H1 (cell line): ENCODE measurements at regions not wholly inside any gene's neighbourhood (a gene's known extent, or its start where the extent isn't known, plus 50 kb on each side); places are given as distances from the start of the nearest gene placed in this dataset.

Experiments used
- CTCF ChIA-PET: fragments of 300-600 bp; sonication (Branson Sonifier 250); formaldehyde crosslinking; loops from one replicate; lab custom pipeline; 2021; ENCODE audit not compliant: partially characterized antibody; lab: Charles Lee
- POLR2A ChIA-PET: fragments of 300-600 bp; sonication (Branson Sonifier 250); formaldehyde crosslinking; loops from one replicate; lab custom pipeline; 2021; ENCODE audit warnings: inconsistent platforms; ENCODE audit not compliant: partially characterized antibody; lab: Charles Lee
- DNase-seq, 2 experiments: peaks; one replicate each; pipeline versions ENCODE4 v3.0.0 to v3.0.0-alpha.2; 2010 to 2022; ENCODE audit warnings: low spot score in 2 of 2, low read depth in 1 of 2, mixed read lengths in 1 of 2
- FAIRE-seq: peaks from 2 replicates; lab custom pipeline; 2011; peaks lifted over from hg19 to GRCh38; lab: Jason Lieb, UNC
- H2AFZ ChIP-seq: 2 replicates; pipeline ENCODE4 v1.8.1; 2012; ENCODE audit warnings: low read length, inconsistent platforms
- H2AK5ac ChIP-seq: 2 replicates; pipeline ENCODE4 v1.6.1; 2013; ENCODE audit warnings: low read depth, low read length
- H2BK120ac ChIP-seq: replicated peaks from 2 replicates; pipeline ENCODE3; 2013; ENCODE audit warnings: low read depth, low read length, inconsistent platforms
- H2BK12ac ChIP-seq: 2 replicates; pipeline ENCODE4 v1.6.1; 2013; ENCODE audit warnings: low read depth, low read length
- H2BK15ac ChIP-seq: 2 replicates; pipeline ENCODE4 v1.6.1; 2013; ENCODE audit warnings: low read length
- H2BK20ac ChIP-seq: 2 replicates; pipeline ENCODE4 v1.6.1; 2013; ENCODE audit warnings: low read length
- H2BK5ac ChIP-seq: 2 replicates; pipeline ENCODE4 v1.6.1; 2013; ENCODE audit warnings: low read depth, low read length
- H3K14ac ChIP-seq: 2 replicates; pipeline ENCODE4 v1.6.1; 2013; ENCODE audit warnings: inconsistent platforms; ENCODE audit not compliant: insufficient read length
- H3K18ac ChIP-seq: 2 replicates; pipeline ENCODE4 v1.6.1; 2013; ENCODE audit warnings: low read length; ENCODE audit errors: extremely low read depth
- H3K23ac ChIP-seq: 2 replicates; pipeline ENCODE4 v1.6.1; 2013; ENCODE audit warnings: inconsistent platforms; ENCODE audit not compliant: insufficient read length
- H3K23me2 ChIP-seq: 2 replicates; pipeline ENCODE4 v1.6.1; 2013; ENCODE audit warnings: low read depth, low read length
- H3K27ac ChIP-seq: 2 replicates; pipeline ENCODE4 v1.6.1; 2011; ENCODE audit warnings: low read depth, low read length, inconsistent platforms
- H3K27me3 ChIP-seq, 4 experiments: replicated peaks in 1 of 4; 1 replicate in 1 of 4; 2 replicates in 3 of 4; pipeline versions ENCODE4 v1.6.1 to v1.8.1; 2011 to 2013; ENCODE audit warnings: low read length in 3 of 4, mild to moderate bottlenecking in 3 of 4, inconsistent platforms in 2 of 4, mixed read lengths in 2 of 4, moderate library complexity in 1 of 4; ENCODE audit not compliant: control insufficient read depth in 3 of 4, insufficient read depth in 3 of 4; ENCODE audit errors: extremely low read depth in 1 of 4
- H3K36me3 ChIP-seq, 4 experiments: 2 replicates each; pipeline versions ENCODE4 v1.6.1 to v1.8.1; 2011 to 2013; ENCODE audit warnings: mild to moderate bottlenecking in 4 of 4, low read length in 3 of 4, moderate library complexity in 2 of 4, control low read depth in 1 of 4, inconsistent platforms in 1 of 4; ENCODE audit not compliant: insufficient read depth in 4 of 4, control insufficient read depth in 2 of 4
- H3K4ac ChIP-seq: replicated peaks from 2 replicates; pipeline ENCODE3; 2013; ENCODE audit warnings: low read length, low read depth, mixed read lengths, inconsistent platforms; ENCODE audit not compliant: insufficient read length
- H3K4me1 ChIP-seq, 4 experiments: replicated peaks in 1 of 4; 1 replicate in 1 of 4; 2 replicates in 3 of 4; pipeline versions ENCODE4 v1.6.1 to v1.8.1; 2011 to 2013; ENCODE audit warnings: low read length in 3 of 4, inconsistent platforms in 2 of 4, mixed read lengths in 1 of 4; ENCODE audit not compliant: insufficient read depth in 4 of 4, control insufficient read depth in 3 of 4
- H3K4me2 ChIP-seq, 2 experiments: 2 replicates each; pipeline versions ENCODE4 v1.6.1 to v1.8.1; 2011 to 2013; ENCODE audit warnings: low read depth in 2 of 2, low read length in 2 of 2, control low read depth in 1 of 2, inconsistent platforms in 1 of 2, mild to moderate bottlenecking in 1 of 2; ENCODE audit not compliant: insufficient read depth in 1 of 2
- H3K4me3 ChIP-seq, 4 experiments: fragments of 200-600, 300-600 bp in 1 of 4; sonication (generic), shearing (Covaris generic), sonication (Bioruptor Twin) in 1 of 4; 2 replicates each; pipeline versions ENCODE4 v1.5.1 to v1.8.1; 2011 to 2016; ENCODE audit warnings: low read length in 4 of 4, low read depth in 3 of 4, control low read depth in 2 of 4, inconsistent platforms in 2 of 4, mild to moderate bottlenecking in 2 of 4, mixed read lengths in 1 of 4, moderate library complexity in 1 of 4; ENCODE audit not compliant: insufficient read depth in 2 of 4; ENCODE audit errors: extremely low read depth in 1 of 4
- H3K56ac ChIP-seq: replicated peaks from 2 replicates; pipeline ENCODE3; 2013; ENCODE audit warnings: low read depth, mild to moderate bottlenecking, mixed read lengths, low read length, inconsistent platforms; ENCODE audit not compliant: insufficient read length
- H3K79me1 ChIP-seq: 2 replicates; pipeline ENCODE4 v1.6.1; 2013; ENCODE audit warnings: low read depth, low read length, control low read depth
- H3K79me2 ChIP-seq, 2 experiments: 2 replicates each; pipeline versions ENCODE4 v1.6.1 to v1.8.1; 2012 to 2013; ENCODE audit warnings: low read length in 2 of 2, mild to moderate bottlenecking in 2 of 2, inconsistent platforms in 1 of 2; ENCODE audit not compliant: insufficient read depth in 2 of 2, control insufficient read depth in 1 of 2
- H3K9ac ChIP-seq, 4 experiments: replicated peaks in 1 of 4; 1 replicate in 1 of 4; 2 replicates in 3 of 4; pipeline versions ENCODE4 v1.6.1 to v1.8.1; 2011 to 2013; ENCODE audit warnings: low read depth in 3 of 4, low read length in 3 of 4, control low read depth in 2 of 4, mild to moderate bottlenecking in 2 of 4, moderate library complexity in 2 of 4, inconsistent platforms in 1 of 4; ENCODE audit errors: extremely low read depth in 1 of 4
- H3K9me3 ChIP-seq, 2 experiments: 2 replicates each; pipeline versions ENCODE4 v1.6.1 to v1.8.1; 2012 to 2013; ENCODE audit warnings: mild to moderate bottlenecking in 2 of 2, moderate library complexity in 2 of 2, control low read depth in 1 of 2, inconsistent platforms in 1 of 2, low read depth in 1 of 2, low read length in 1 of 2, mixed read lengths in 1 of 2; ENCODE audit not compliant: insufficient read depth in 2 of 2
- H4K20me1 ChIP-seq, 2 experiments: replicated peaks in 1 of 2; 2 replicates each; pipeline versions ENCODE3 to v1.8.1; 2011 to 2013; ENCODE audit warnings: inconsistent platforms in 2 of 2, low read length in 2 of 2, mild to moderate bottlenecking in 1 of 2; ENCODE audit not compliant: insufficient read depth in 2 of 2, control insufficient read depth in 1 of 2
- H4K5ac ChIP-seq: 2 replicates; pipeline ENCODE4 v1.6.1; 2013; ENCODE audit warnings: low read length, low read depth, mixed read lengths, inconsistent platforms; ENCODE audit not compliant: insufficient read length
- H4K8ac ChIP-seq: 2 replicates; pipeline ENCODE4 v1.8.0; 2013; ENCODE audit warnings: mild to moderate bottlenecking, moderate library complexity, low read length, inconsistent platforms; ENCODE audit not compliant: insufficient read depth; ENCODE audit errors: extremely low read depth
- H4K91ac ChIP-seq: replicated peaks from 2 replicates; pipeline ENCODE3; 2013; ENCODE audit warnings: low read length, mixed read lengths, inconsistent platforms; ENCODE audit not compliant: insufficient read length
- CHD1 ChIP-seq: IDR thresholded peaks from 2 replicates; pipeline ENCODE4 v1.6.1; 2012; ENCODE audit warnings: low read depth, low read length, improper control_type of control experiment
- CREB1 ChIP-seq: IDR thresholded peaks from 2 replicates; pipeline ENCODE4 v1.6.1; 2012; ENCODE audit warnings: inconsistent platforms
- SP1 ChIP-seq: IDR thresholded peaks from 2 replicates; pipeline ENCODE4 v1.6.1; 2011; ENCODE audit warnings: low read depth, low read length
- WGBS, 2 experiments: shearing (Covaris generic) in 1 of 2; methylation state at CpG; one replicate each; pipeline versions ENCODE4 v1.1.6 to v1.1.7; 2013 to 2015; ENCODE audit warnings: low lambda C conversion rate in 2 of 2, mixed read lengths in 2 of 2, inconsistent platforms in 1 of 2, low coverage in 1 of 2, missing lambda C conversion rate in 1 of 2; ENCODE audit not compliant: insufficient replicate concordance in 2 of 2, insufficient coverage in 1 of 2, insufficient read length in 1 of 2; ENCODE audit errors: extremely low coverage in 1 of 2, missing lambda C conversion rate in 1 of 2; 5-methylcytosine and 5-hydroxymethylcytosine counted together

DNA sequence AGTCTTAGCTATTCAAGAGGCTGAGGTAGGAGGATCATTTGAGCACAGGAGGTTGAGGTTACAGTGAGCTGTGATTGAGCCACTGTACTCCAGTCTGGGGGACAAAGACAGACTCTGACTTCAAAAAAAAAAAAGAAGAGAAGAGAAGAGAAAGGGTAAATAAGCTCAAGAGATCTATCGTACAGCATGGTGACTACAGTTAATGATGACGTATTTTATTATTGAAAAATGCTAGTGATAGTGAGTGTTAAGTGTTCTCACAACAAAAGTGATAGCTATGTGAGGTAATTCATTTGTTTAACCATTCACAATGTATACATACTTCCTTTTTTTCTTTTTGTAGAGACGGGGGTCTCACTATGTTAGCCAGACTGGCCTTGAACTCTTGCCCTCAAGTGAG lies 121.5 kb upstream of the RPL34 start:
- H3K14ac ChIP-seq = no peak overlapping the region
- H2BK12ac ChIP-seq = no peak overlapping the region
- no peak overlapping the region for H3K27ac ChIP-seq
- H2BK5ac ChIP-seq = no peak overlapping the region
- no peak overlapping the region for H3K9ac ChIP-seq
- no peaks in the 10 kb centered on the region for H3K23me2 ChIP-seq
- H3K9me3 ChIP-seq = peaks cover 11 to 23% of the 10 kb centered on the region in 2 experiments; a peak in 3 of 4 replicates
- no peak for DNase-seq
- no peak overlapping the region for H2AK5ac ChIP-seq
- no peak overlapping the region for H2BK120ac ChIP-seq
- H3K4me3 ChIP-seq = no peak overlapping the region
- 92% methylated on average over 3 of the region's 3 CpGs; no CpG with 5 or more reads in 1 of the 2 experiments for WGBS, 2 experiments
- CTCF ChIA-PET = interaction anchor here (0.6 to 1.3 kb wide), 2 partner anchors 67 to 73 kb away, joined by 3 to 4 read pairs; no protein-coding TSS in a partner anchor
- H2BK20ac ChIP-seq = no peak overlapping the region
- H3K79me2 ChIP-seq = no peaks in the 10 kb centered on the region
- H4K91ac ChIP-seq = no peak overlapping the region
- no peak overlapping the region for H2BK15ac ChIP-seq
- no peaks in the 10 kb centered on the region for H3K4me1 ChIP-seq
- peaks cover 0 to 2% (median 0%) of the 10 kb centered on the region in 4 experiments; a peak in 1 of 8 replicates for H3K36me3 ChIP-seq
- FAIRE-seq = no peak
- H3K18ac ChIP-seq = no peak overlapping the region
- H3K4me2 ChIP-seq = no peak overlapping the region
- H3K27me3 ChIP-seq = peaks cover 0 to 2% (median 0%) of the 10 kb centered on the region in 4 experiments; a peak in 1 of 7 replicates
- no peaks in the 10 kb centered on the region for H4K20me1 ChIP-seq
- H4K5ac ChIP-seq = no peak overlapping the region
- POLR2A ChIA-PET = no interaction called here
- no peak overlapping the region for H4K8ac ChIP-seq
- no peak overlapping the region for H3K56ac ChIP-seq
- H3K4ac ChIP-seq = no peak overlapping the region
- H3K79me1 ChIP-seq = no peaks in the 10 kb centered on the region
- no peak overlapping the region for H3K23ac ChIP-seq
- no peak overlapping the region for H2AFZ ChIP-seq
- no peak for TF ChIP-seq CHD1
- no peak for TF ChIP-seq CREB1
- TF ChIP-seq SP1 = no peak
